Endodermal cell (in vitro differentiated cells): ENCODE measurements at regions not wholly inside any gene's neighbourhood (a gene's known extent, or its start where the extent isn't known, plus 50 kb on each side); places are given as distances from the start of the nearest gene placed in this dataset.

Source experiments
- DNase-seq: peaks from one replicate; pipeline ENCODE4 v3.0.0-alpha.2; 2017
- H3K27ac ChIP-seq: 2 replicates; pipeline ENCODE4 v1.5.1; 2013; ENCODE audit warnings: mild to moderate bottlenecking, low read depth, low read length, moderate library complexity
- H3K27me3 ChIP-seq: 2 replicates; pipeline ENCODE4 v1.6.1; 2013; ENCODE audit warnings: mild to moderate bottlenecking, low read length, moderate library complexity; ENCODE audit not compliant: insufficient read depth, control insufficient read depth, poor library complexity, severe bottlenecking
- H3K36me3 ChIP-seq: 2 replicates; pipeline ENCODE4 v1.7.0; 2013; ENCODE audit warnings: mild to moderate bottlenecking, low read length, moderate library complexity; ENCODE audit not compliant: control insufficient read depth, insufficient read depth
- H3K4me1 ChIP-seq: one replicate; pipeline ENCODE4 v1.7.0; 2013; ENCODE audit warnings: low read length; ENCODE audit not compliant: control insufficient read depth, insufficient read depth
- H3K4me3 ChIP-seq: 2 replicates; pipeline ENCODE4 v1.5.1; 2013; ENCODE audit warnings: mild to moderate bottlenecking, low read length, moderate library complexity
- H3K9ac ChIP-seq: 2 replicates; pipeline ENCODE4 v1.6.1; 2013; ENCODE audit warnings: mild to moderate bottlenecking, low read length, moderate library complexity; ENCODE audit not compliant: poor library complexity, severe bottlenecking; ENCODE audit errors: extremely low read depth
- H3K9me3 ChIP-seq: 2 replicates; pipeline ENCODE4 v1.6.1; 2013; ENCODE audit warnings: mild to moderate bottlenecking, low read length, moderate library complexity; ENCODE audit not compliant: control insufficient read depth
- H3K27ac Mint-ChIP-seq: 2 replicates; pipeline ENCODE4 v1.8.0; 2020; ENCODE audit warnings: mixed read lengths
- H3K27me3 Mint-ChIP-seq: 2 replicates; pipeline ENCODE4 v1.8.0; 2021; ENCODE audit warnings: mild to moderate bottlenecking, mixed read lengths; ENCODE audit not compliant: insufficient read depth
- H3K36me3 Mint-ChIP-seq: 2 replicates; pipeline ENCODE4 v1.8.0; 2020; ENCODE audit warnings: low read depth, mixed read lengths
- H3K4me1 Mint-ChIP-seq: 2 replicates; pipeline ENCODE4 v1.8.0; 2020; ENCODE audit warnings: mixed read lengths
- H3K4me3 Mint-ChIP-seq: 2 replicates; pipeline ENCODE4 v1.8.0; 2020; ENCODE audit warnings: mild to moderate bottlenecking, moderate library complexity, mixed read lengths
- H3K9me3 Mint-ChIP-seq: 2 replicates; pipeline ENCODE4 v1.8.0; 2020; ENCODE audit warnings: mild to moderate bottlenecking, mixed read lengths
- CTCF ChIP-seq: fragments of 200-600 bp; sonication (generic); conservative IDR thresholded peaks from 2 replicates; pipeline ENCODE4 v1.5.0; 2021; ENCODE audit warnings: antibody characterized with exemption, mild to moderate bottlenecking
- WGBS, 2 experiments: methylation state at CpG; one replicate each; pipeline versions ENCODE4 v1.1.5 to v1.1.7; 2013; ENCODE audit warnings: missing lambda C conversion rate in 2 of 2, mixed read lengths in 1 of 2; ENCODE audit not compliant: insufficient coverage in 1 of 2, insufficient read length in 1 of 2; 5-methylcytosine and 5-hydroxymethylcytosine counted together

DNA sequence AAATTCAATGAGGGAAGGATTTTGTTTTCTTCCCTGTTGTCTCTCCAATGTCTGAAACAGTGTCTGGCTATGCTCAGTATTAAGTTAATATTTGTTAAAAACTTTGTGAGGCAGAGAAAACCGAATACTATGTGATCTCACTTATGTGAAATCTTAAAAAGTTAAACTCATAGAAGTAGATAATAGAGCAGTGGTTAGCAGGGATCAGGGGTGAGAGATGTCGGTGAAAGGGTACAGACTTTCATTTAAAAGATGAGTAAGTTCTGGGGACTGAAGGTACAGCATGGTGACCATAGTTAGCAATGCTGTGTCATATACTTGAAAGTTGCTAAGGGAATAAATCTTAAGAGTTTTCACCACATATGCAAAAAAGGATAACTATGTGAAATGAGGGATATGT lies 244.6 kb downstream of the AASDHPPT start:
- no peak overlapping the region for H3K27ac Mint-ChIP-seq
- no peaks in the 10 kb centered on the region for H3K36me3 ChIP-seq
- no peak overlapping the region for H3K27ac ChIP-seq
- H3K27me3 ChIP-seq = no peaks in the 10 kb centered on the region
- H3K4me3 ChIP-seq = no peak overlapping the region
- H3K36me3 Mint-ChIP-seq = peaks cover 4% of the 10 kb centered on the region
- no peaks in the 10 kb centered on the region for H3K27me3 Mint-ChIP-seq
- no peak for DNase-seq
- H3K4me1 Mint-ChIP-seq = peaks cover 10% of the 10 kb centered on the region
- H3K4me3 Mint-ChIP-seq = no peak overlapping the region
- no peak for TF ChIP-seq CTCF
- H3K9me3 Mint-ChIP-seq = peaks cover 54% of the 10 kb centered on the region
- 83 to 94% methylated on average over 2 of the region's 2 CpGs for WGBS, 2 experiments
- no peak overlapping the region for H3K9ac ChIP-seq
- peaks cover 27% of the 10 kb centered on the region for H3K9me3 ChIP-seq
- no peaks in the 10 kb centered on the region for H3K4me1 ChIP-seq

- Histone ChIP-seq H3K36me3 (no peaks in the 10 kb centered on the region), H3K27ac (no peak overlapping the region), H3K9me3 (peaks cover 4% of the 10 kb centered on the region), H3K4me1 (no peaks in the 10 kb centered on the region), H3K27me3 (no peaks in the 10 kb centered on the region), H3K4me3 (no peak overlapping the region), H3K9ac (no peak overlapping the region)
- Mint-ChIP-seq H3K27ac (no peak overlapping the region), H3K36me3 (no peaks in the 10 kb centered on the region), H3K9me3 (peaks cover 20% of the 10 kb centered on the region), H3K4me3 (no peak overlapping the region), H3K4me1 (peaks cover 17% of the 10 kb centered on the region), H3K27me3 (no peaks in the 10 kb centered on the region)
- no peak for TF ChIP-seq CTCF
- no peak for DNase-seq
- 86% methylated on average over 1 of the region's 3 CpGs; no CpG with 5 or more reads in 1 of the 2 experiments for WGBS, 2 experiments
Observed at GRCh38 chr11:106326087-106326486, 248.6 kb downstream of the AASDHPPT start.

DNA sequence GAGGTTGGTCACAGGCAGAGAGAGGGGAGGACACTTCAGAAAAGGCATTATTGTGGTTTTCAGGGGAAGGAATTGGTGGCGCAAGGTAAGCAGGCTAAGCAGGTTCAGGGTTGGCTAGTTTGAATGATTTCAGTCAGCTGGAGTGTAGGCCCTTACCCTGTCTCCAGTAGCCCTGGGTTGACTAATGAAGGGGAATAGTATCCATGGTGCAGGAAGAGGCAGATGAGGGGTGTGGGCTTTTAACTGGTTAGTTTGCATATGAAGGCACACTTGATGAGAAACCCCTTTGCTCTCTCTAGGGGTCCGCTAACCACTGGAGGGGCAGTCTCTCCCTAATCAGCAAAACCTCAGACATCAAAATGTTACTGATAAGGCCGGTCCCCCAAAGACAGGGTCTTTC lies 249.7 kb downstream of the AASDHPPT start:
- no peak for TF ChIP-seq CTCF
- Mint-ChIP-seq H3K4me1 (peaks cover 17% of the 10 kb centered on the region), H3K9me3 (peaks cover 11% of the 10 kb centered on the region)

More for the DNA sequence above, 249.7 kb downstream of the AASDHPPT start:
- DNase-seq = peak; percentile 72
- Mint-ChIP-seq H3K4me3 (no peak overlapping the region), H3K27ac (no peak overlapping the region), H3K36me3 (no peaks in the 10 kb centered on the region), H3K27me3 (no peaks in the 10 kb centered on the region)
- H3K27ac ChIP-seq = no peak overlapping the region
- H3K9me3 ChIP-seq = peaks cover 4% of the 10 kb centered on the region
- H3K4me1 ChIP-seq = no peaks in the 10 kb centered on the region
- H3K27me3 ChIP-seq = no peaks in the 10 kb centered on the region
- 55 to 80% methylated on average over 2 to 3 of the region's 3 CpGs for WGBS, 2 experiments
- no peak overlapping the region for H3K4me3 ChIP-seq
- H3K36me3 ChIP-seq = no peaks in the 10 kb centered on the region
- H3K9ac ChIP-seq = no peak overlapping the region
